CD4-positive, alpha-beta T cell (primary cell): ENCODE measurements at regions not wholly inside any gene's neighbourhood (a gene's known extent, or its start where the extent isn't known, plus 50 kb on each side); places are given as distances from the start of the nearest gene placed in this dataset.

Source experiments
- ATAC-seq: fragments of 200-7000 bp; cut with Tn5 transposase; one replicate; pipeline ENCODE4 v1.10.0; 2022; ENCODE audit warnings: mild to moderate bottlenecking; ENCODE audit not compliant: poor library complexity
- CTCF ChIA-PET: fragments of 350-600 bp; sonication (Branson Sonifier 250); formaldehyde crosslinking; loops from one replicate; lab custom pipeline; 2021; ENCODE audit warnings: antibody characterized with exemption, inconsistent platforms; lab: Charles Lee
- POLR2A ChIA-PET: fragments of 350-600 bp; sonication (Branson Sonifier 250); formaldehyde crosslinking; loops from one replicate; lab custom pipeline; 2021; ENCODE audit warnings: antibody characterized with exemption, inconsistent platforms; lab: Charles Lee
- DNase-seq, 14 experiments: peaks; one replicate each; pipeline ENCODE4 v3.0.0-alpha.2; 2013 to 2020; ENCODE audit warnings: mixed read lengths in 2 of 14
- H3K27ac ChIP-seq, 2 donors: one replicate each; pipeline versions ENCODE4 v1.5.1 to v1.7.0; 2013; ENCODE audit warnings: low read length in 2 of 2, low read depth in 1 of 2, mild to moderate bottlenecking in 1 of 2
- H3K27me3 ChIP-seq, 2 experiments: 1 replicate in 1 of 2; 2 replicates in 1 of 2; pipeline versions ENCODE4 v1.6.1 to v1.7.0; 2013; ENCODE audit warnings: low read length in 2 of 2, control low read depth in 1 of 2, mild to moderate bottlenecking in 1 of 2, moderate library complexity in 1 of 2; ENCODE audit not compliant: insufficient read depth in 2 of 2, control insufficient read depth in 1 of 2
- H3K36me3 ChIP-seq: one replicate; pipeline ENCODE4 v1.6.1; 2013; ENCODE audit warnings: low read length, control low read depth; ENCODE audit not compliant: insufficient read depth
- H3K4me1 ChIP-seq: one replicate; pipeline ENCODE4 v1.6.1; 2013; ENCODE audit warnings: low read length, control low read depth; ENCODE audit not compliant: insufficient read depth
- H3K4me3 ChIP-seq: one replicate; pipeline ENCODE4 v1.5.1; 2013; ENCODE audit warnings: mild to moderate bottlenecking, low read length, moderate library complexity
- H3K9me3 ChIP-seq, 2 experiments: 1 replicate in 1 of 2; 2 replicates in 1 of 2; pipeline versions ENCODE4 v1.6.1 to v1.7.0; 2013; ENCODE audit warnings: low read length in 2 of 2, mild to moderate bottlenecking in 2 of 2, control low read depth in 1 of 2, moderate library complexity in 1 of 2; ENCODE audit not compliant: control insufficient read depth in 1 of 2, insufficient read depth in 1 of 2
- H3K27ac Mint-ChIP-seq: one replicate; pipeline ENCODE4 v1.8.0; 2020; ENCODE audit warnings: mixed read lengths
- H3K27me3 Mint-ChIP-seq: one replicate; pipeline ENCODE4 v1.8.0; 2021; ENCODE audit warnings: mixed read lengths
- H3K36me3 Mint-ChIP-seq: one replicate; pipeline ENCODE4 v1.8.0; 2021; ENCODE audit warnings: low read depth, mixed read lengths
- H3K4me1 Mint-ChIP-seq: one replicate; pipeline ENCODE4 v1.8.0; 2021; ENCODE audit warnings: low read depth, mixed read lengths
- H3K4me3 Mint-ChIP-seq: one replicate; pipeline ENCODE4 v1.8.0; 2020; ENCODE audit warnings: mild to moderate bottlenecking, mixed read lengths
- H3K9me3 Mint-ChIP-seq: one replicate; pipeline ENCODE4 v1.8.0; 2020; ENCODE audit warnings: mixed read lengths
- intact Hi-C, 2 experiments: fragments of 100-400 bp; cut with DNase I in 1 of 2; cut with micrococcal nuclease in 1 of 2; formaldehyde crosslinking; loops; one replicate each; pipeline versions ENCODE4 v1.15.1 to v1.9.0; 2023 to 2025; cut with DNase I, micrococcal nuclease
- TF ChIP-seq, protein P1 (sequence below): fragments of 200-600 bp; IDR thresholded peaks from one replicate; pipeline ENCODE4 v1.8.0; 2022; ENCODE audit warnings: antibody characterized with exemption, mild to moderate bottlenecking

- H3K4me3 ChIP-seq: no peak overlapping the region
- H3K4me3 Mint-ChIP-seq: no peak overlapping the region
- no peaks in the 10 kb centered on the region for H3K27me3 Mint-ChIP-seq
- intact Hi-C loops: no loop called here
- ATAC-seq: no peak
- no peaks in the 10 kb centered on the region for H3K4me1 ChIP-seq
- no peak overlapping the region for H3K27ac ChIP-seq
- no peaks in the 10 kb centered on the region for H3K4me1 Mint-ChIP-seq
- H3K36me3 ChIP-seq: no peaks in the 10 kb centered on the region
- no peak overlapping the region for H3K27ac Mint-ChIP-seq
- POLR2A ChIA-PET: no interaction called here
- DNase-seq: no peak
- H3K27me3 ChIP-seq: no peaks in the 10 kb centered on the region
- H3K9me3 ChIP-seq: no peaks in the 10 kb centered on the region
- no peaks in the 10 kb centered on the region for H3K36me3 Mint-ChIP-seq
- H3K9me3 Mint-ChIP-seq: no peaks in the 10 kb centered on the region
- CTCF ChIA-PET: no interaction called here
- TF ChIP-seq, protein P1, sequence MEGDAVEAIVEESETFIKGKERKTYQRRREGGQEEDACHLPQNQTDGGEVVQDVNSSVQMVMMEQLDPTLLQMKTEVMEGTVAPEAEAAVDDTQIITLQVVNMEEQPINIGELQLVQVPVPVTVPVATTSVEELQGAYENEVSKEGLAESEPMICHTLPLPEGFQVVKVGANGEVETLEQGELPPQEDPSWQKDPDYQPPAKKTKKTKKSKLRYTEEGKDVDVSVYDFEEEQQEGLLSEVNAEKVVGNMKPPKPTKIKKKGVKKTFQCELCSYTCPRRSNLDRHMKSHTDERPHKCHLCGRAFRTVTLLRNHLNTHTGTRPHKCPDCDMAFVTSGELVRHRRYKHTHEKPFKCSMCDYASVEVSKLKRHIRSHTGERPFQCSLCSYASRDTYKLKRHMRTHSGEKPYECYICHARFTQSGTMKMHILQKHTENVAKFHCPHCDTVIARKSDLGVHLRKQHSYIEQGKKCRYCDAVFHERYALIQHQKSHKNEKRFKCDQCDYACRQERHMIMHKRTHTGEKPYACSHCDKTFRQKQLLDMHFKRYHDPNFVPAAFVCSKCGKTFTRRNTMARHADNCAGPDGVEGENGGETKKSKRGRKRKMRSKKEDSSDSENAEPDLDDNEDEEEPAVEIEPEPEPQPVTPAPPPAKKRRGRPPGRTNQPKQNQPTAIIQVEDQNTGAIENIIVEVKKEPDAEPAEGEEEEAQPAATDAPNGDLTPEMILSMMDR: no peak
Measured at GRCh38 chr10:3844491-3845025, 59.5 kb upstream of the KLF6 start.

DNA sequence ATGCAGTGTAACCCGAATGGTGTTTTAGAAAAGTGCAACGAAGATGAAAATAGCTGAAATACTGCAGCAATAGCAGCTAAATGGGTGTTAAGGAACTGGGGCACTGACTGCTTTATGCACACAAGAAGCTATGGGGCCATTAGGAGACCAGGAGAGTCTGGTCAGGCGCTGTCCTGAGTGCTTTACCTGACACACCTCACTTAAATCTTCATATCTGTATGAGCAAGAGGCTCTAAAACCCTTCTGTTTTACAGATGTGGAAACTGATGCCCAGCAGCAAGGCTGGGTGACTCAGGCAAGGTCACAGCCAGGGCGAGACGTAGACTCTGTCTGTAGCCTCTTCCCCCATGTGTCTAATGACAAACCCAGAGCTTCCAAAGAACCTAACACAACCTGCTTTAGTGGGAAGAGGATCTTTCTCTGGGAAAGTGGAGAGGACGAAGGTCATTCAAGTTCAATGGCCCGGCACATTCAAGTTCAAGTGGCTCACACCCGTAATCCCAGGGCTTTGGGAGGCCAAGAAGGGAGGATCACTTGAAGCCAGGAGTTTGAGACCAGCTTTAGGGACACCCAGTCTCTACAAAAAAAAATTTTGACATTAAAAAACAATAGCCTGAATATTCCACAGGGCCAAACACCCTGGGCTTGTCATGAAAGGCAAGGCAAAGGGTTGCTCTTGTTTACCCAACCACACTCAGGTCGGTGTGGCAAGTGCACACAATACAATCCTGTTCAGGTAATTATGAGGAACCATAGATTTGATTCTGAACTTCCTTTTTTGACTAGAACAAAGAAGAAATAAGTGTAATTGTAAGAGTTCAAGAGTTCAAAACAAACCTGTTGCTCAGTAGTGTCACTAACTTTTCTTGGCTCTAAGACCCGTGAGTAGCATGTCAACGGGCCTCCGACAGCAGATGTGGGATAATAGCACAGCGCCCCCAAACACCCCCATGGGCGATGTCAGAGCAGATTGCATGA lies 53.7 kb upstream of the KLF6 start:
- no peaks in the 10 kb centered on the region for H3K9me3 Mint-ChIP-seq
- ATAC-seq: no peak
- H3K27ac Mint-ChIP-seq: no peak overlapping the region
- Histone ChIP-seq H3K36me3 (no peaks in the 10 kb centered on the region), H3K4me3 (no peak overlapping the region), H3K27ac (no peak overlapping the region), H3K27me3 (no peaks in the 10 kb centered on the region), H3K9me3 (no peaks in the 10 kb centered on the region), H3K4me1 (peaks cover 9% of the 10 kb centered on the region)
- POLR2A ChIA-PET: interaction anchor here (0.6 kb wide), 1 partner anchor 22 kb away, joined by 3 read pairs; no protein-coding TSS in a partner anchor
- no peak overlapping the region for H3K4me3 Mint-ChIP-seq
- TF ChIP-seq, protein P1: no peak
- peaks cover 7% of the 10 kb centered on the region for H3K4me1 Mint-ChIP-seq
- CTCF ChIA-PET: no interaction called here
- intact Hi-C loops: loop anchor here in 1 of 2 experiments (2.0 kb wide), 1 partner anchor 18 kb away; no protein-coding TSS in a partner anchor
- peak in 1 of 14 experiments; percentile 39 for DNase-seq
- H3K27me3 Mint-ChIP-seq: no peaks in the 10 kb centered on the region
- no peaks in the 10 kb centered on the region for H3K36me3 Mint-ChIP-seq

- intact Hi-C loops: loop anchor here in 1 of 2 experiments (2.0 kb wide), 1 partner anchor 17 kb away; no protein-coding TSS in a partner anchor
- ChIA-PET CTCF (no interaction called here), POLR2A (interaction anchor here (0.6 kb wide), 1 partner anchor 22 kb away, joined by 3 read pairs; no protein-coding TSS in a partner anchor)
Measured at GRCh38 chr10:3837647-3838459, 52.8 kb upstream of the KLF6 start.

More at GRCh38 chr10:3837647-3838459, 52.8 kb upstream of the KLF6 start:
- ATAC-seq (no peak), DNase-seq (no peak)
- Mint-ChIP-seq H3K4me3 (no peak overlapping the region), H3K9me3 (no peaks in the 10 kb centered on the region), H3K27ac (no peak overlapping the region), H3K4me1 (peaks cover 7% of the 10 kb centered on the region), H3K36me3 (no peaks in the 10 kb centered on the region), H3K27me3 (no peaks in the 10 kb centered on the region)
- H3K9me3 ChIP-seq: no peaks in the 10 kb centered on the region
- H3K4me1 ChIP-seq: peaks cover 11% of the 10 kb centered on the region
- no peaks in the 10 kb centered on the region for H3K27me3 ChIP-seq
- no peak overlapping the region for H3K4me3 ChIP-seq
- no peak overlapping the region for H3K27ac ChIP-seq
- H3K36me3 ChIP-seq: no peaks in the 10 kb centered on the region
- TF ChIP-seq, protein P1: no peak
